Transverse colon (tissue), 4 donors: ENCODE measurements at regions not wholly inside any gene's neighbourhood (a gene's known extent, or its start where the extent isn't known, plus 50 kb on each side); places are given as distances from the start of the nearest gene placed in this dataset.

Experiments used
- CTCF ChIP-seq, 5 experiments: fragments of 200-600 bp in 3 of 5; fragments of 450-650 bp in 2 of 5; sonication (generic) in 3 of 5; IDR thresholded peaks; 1 replicate in 2 of 5; 2 replicates in 3 of 5; pipeline ENCODE4 v1.5.1; 2016 to 2017; ENCODE audit warnings: antibody characterized with exemption in 5 of 5, inconsistent platforms in 3 of 5, mild to moderate bottlenecking in 2 of 5, moderate library complexity in 1 of 5
- EP300 ChIP-seq: sonication (generic); formaldehyde crosslinking; IDR thresholded peaks from one replicate; pipeline ENCODE4 v1.6.1; 2017; ENCODE audit warnings: antibody characterized with exemption, low read depth
- POLR2A ChIP-seq: fragments of 450-650 bp; IDR thresholded peaks from one replicate; pipeline ENCODE4 v1.6.1; 2016; ENCODE audit warnings: antibody characterized with exemption, mild to moderate bottlenecking, moderate library complexity
- POLR2AphosphoS5 ChIP-seq, 3 donors: sonication (generic); formaldehyde crosslinking; IDR thresholded peaks; one replicate each; pipeline ENCODE4 v1.6.1; 2016; ENCODE audit warnings: antibody characterized with exemption in 3 of 3

DNA sequence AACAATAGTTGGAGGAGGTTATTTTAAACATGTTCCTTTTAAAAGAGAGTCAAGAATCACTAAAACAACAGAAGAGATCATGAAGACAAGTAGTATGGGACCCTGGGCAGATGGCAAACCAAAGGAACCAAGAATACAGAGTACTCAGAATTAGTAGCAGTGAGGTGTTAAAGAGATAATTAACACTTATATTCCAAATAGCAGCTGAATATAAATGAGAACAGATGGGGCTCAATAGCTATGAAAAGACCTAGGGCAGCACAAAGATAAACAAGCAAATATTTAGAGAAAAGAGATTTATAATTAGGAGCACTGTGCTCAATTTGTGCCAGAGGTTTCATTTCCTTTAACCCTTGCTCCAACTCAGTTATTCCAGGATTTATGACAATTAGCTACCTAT lies 159.1 kb downstream of the FAM114A2 start:
- no peak for TF ChIP-seq CTCF (IDR thresholded peaks at IDR 0.05)
- no peak for TF ChIP-seq POLR2AphosphoS5 (IDR thresholded peaks at IDR 0.05)
- TF ChIP-seq EP300: no peak
- TF ChIP-seq POLR2A: no peak
